ENCODE measurements at regions not wholly inside any gene's neighbourhood (a gene's known extent, or its start where the extent isn't known, plus 50 kb on each side); places are given as distances from the start of the nearest gene placed in this dataset.

GRCh38 chr5:158313027-158313732 lies 454.2 kb upstream of the CLINT1 start:
- Histone ChIP-seq H3K79me2 (ENCODE audit: control insufficient read depth, insufficient read depth, low read length) (no peaks in the 10 kb centered on the region), H3K4me1 (ENCODE audit: control insufficient read depth, extremely low read depth, insufficient read depth, low read length) (no peaks in the 10 kb centered on the region), H3K36me3 (ENCODE audit: control insufficient read depth in 2 of 2, extremely low read depth in 1 of 2, insufficient read depth in 2 of 2, low read length in 2 of 2) (no peaks in the 10 kb centered on the region), H3K9ac (ENCODE audit: control insufficient read depth, extremely low read depth, insufficient read depth, low read length) (no peak overlapping the region), H2AFZ (ENCODE audit: control insufficient read depth, low read length) (no peak overlapping the region), H3K4me3 (ENCODE audit: control insufficient read depth in 2 of 3, extremely low read depth in 1 of 3, insufficient read depth in 2 of 3, low read depth in 1 of 3, low read length in 3 of 3) (no peak overlapping the region), H3K27me3 (ENCODE audit: control insufficient read depth, extremely low read depth, insufficient read depth, low read length) (no peaks in the 10 kb centered on the region), H3K4me2 (ENCODE audit: control insufficient read depth, extremely low read depth, insufficient read depth, low read depth, low read length) (no peak overlapping the region), H3K9me1 (ENCODE audit: control insufficient read depth, extremely low read depth, insufficient read depth, low read length) (no peaks in the 10 kb centered on the region), H4K20me1 (ENCODE audit: control insufficient read depth, extremely low read depth, insufficient read depth, low read length) (no peaks in the 10 kb centered on the region), H3K27ac (ENCODE audit: control insufficient read depth, insufficient read depth, low read length) (no peak overlapping the region), H3K9me3 (ENCODE audit: control insufficient read depth, low read depth, low read length) (no peaks in the 10 kb centered on the region)
- DNase-seq (ENCODE audit: low read depth, low spot score) = no peak
- dilution Hi-C loops (cut with MboI; ENCODE audit: extremely low pct_ligation_motif_present, low sequenced_read_pairs) = no loop called here
- no peak for TF ChIP-seq EZH2 (IDR thresholded peaks at IDR 0.05; ENCODE audit: low read length)
- TF ChIP-seq CTCF (optimal IDR thresholded peaks at IDR 0.05 in 1 of 3, IDR thresholded peaks at IDR 0.05 in 1 of 3, conservative IDR thresholded peaks at IDR 0.05 in 1 of 3; ENCODE audit: extremely low read depth in 1 of 3, insufficient read depth in 2 of 3, low read length in 3 of 3) = no peak
- FAIRE-seq = no peak

- Histone ChIP-seq H3K9me3 (ENCODE audit: control insufficient read depth, low read depth, low read length) (no peaks in the 10 kb centered on the region), H3K4me2 (ENCODE audit: control insufficient read depth, extremely low read depth, insufficient read depth, low read depth, low read length) (no peak overlapping the region), H3K36me3 (ENCODE audit: control insufficient read depth in 2 of 2, extremely low read depth in 1 of 2, insufficient read depth in 2 of 2, low read length in 2 of 2) (no peaks in the 10 kb centered on the region), H3K4me1 (ENCODE audit: control insufficient read depth, extremely low read depth, insufficient read depth, low read length) (no peaks in the 10 kb centered on the region), H2AFZ (ENCODE audit: control insufficient read depth, low read length) (no peak overlapping the region), H4K20me1 (ENCODE audit: control insufficient read depth, extremely low read depth, insufficient read depth, low read length) (no peaks in the 10 kb centered on the region), H3K27ac (ENCODE audit: control insufficient read depth, insufficient read depth, low read length) (no peak overlapping the region), H3K9me1 (ENCODE audit: control insufficient read depth, extremely low read depth, insufficient read depth, low read length) (no peaks in the 10 kb centered on the region), H3K9ac (ENCODE audit: control insufficient read depth, extremely low read depth, insufficient read depth, low read length) (no peak overlapping the region), H3K27me3 (ENCODE audit: control insufficient read depth, extremely low read depth, insufficient read depth, low read length) (no peaks in the 10 kb centered on the region), H3K79me2 (ENCODE audit: control insufficient read depth, insufficient read depth, low read length) (no peaks in the 10 kb centered on the region), H3K4me3 (ENCODE audit: control insufficient read depth in 2 of 3, extremely low read depth in 1 of 3, insufficient read depth in 2 of 3, low read depth in 1 of 3, low read length in 3 of 3) (no peak overlapping the region)
- TF ChIP-seq EZH2 (IDR thresholded peaks at IDR 0.05; ENCODE audit: low read length) (no peak), CTCF (optimal IDR thresholded peaks at IDR 0.05 in 1 of 3, IDR thresholded peaks at IDR 0.05 in 1 of 3, conservative IDR thresholded peaks at IDR 0.05 in 1 of 3; ENCODE audit: extremely low read depth in 1 of 3, insufficient read depth in 2 of 3, low read length in 3 of 3) (no peak)
- dilution Hi-C loops (cut with MboI; ENCODE audit: extremely low pct_ligation_motif_present, low sequenced_read_pairs) = no loop called here
- FAIRE-seq (no peak), DNase-seq (ENCODE audit: low read depth, low spot score) (no peak)
These were observed 450.3 kb upstream of the CLINT1 start for GRCh38 chr5:158309088-158309807.

All from keratinocyte (primary cell).